HepG2 (cell line): ENCODE measurements at regions not wholly inside any gene's neighbourhood (a gene's known extent, or its start where the extent isn't known, plus 50 kb on each side); places are given as distances from the start of the nearest gene placed in this dataset.
"Not testable (repeated sequence)": the region's sequence is repeated elsewhere in the genome, so short reads cannot be mapped to it uniquely, and the experiment has no call there.

Experiments
- ATAC-seq: fragments of 200-7000 bp; cut with Tn5 transposase; 3 replicates; pipeline ENCODE4 v1.9.1; 2020; ENCODE audit warnings: mild to moderate bottlenecking, moderate library complexity
- BruUV-seq: library from RNA; stranded (reverse); fragments of 400-500 nt; replicated peaks from 2 replicates; lab custom pipeline; 2021; lab: Mats Ljungman, UMichigan
- CTCF ChIA-PET: fragments of 300-600 bp; formaldehyde crosslinking; extraction: SDS; loops from one replicate; lab custom pipeline; 2021; ENCODE audit warnings: low total read pairs, inconsistent platforms, low intra/inter-chr PET ratio; lab: Yijun Ruan, JAX
- POLR2A ChIA-PET: fragments of 350-600 bp; sonication (Branson Sonifier 250); formaldehyde crosslinking; loops from one replicate; lab custom pipeline; 2020; ENCODE audit warnings: antibody characterized with exemption, inconsistent platforms; lab: Yijun Ruan, JAX
- DNase-seq: peaks from one replicate; pipeline ENCODE4 v3.0.0-alpha.2; 2015; ENCODE audit warnings: low spot score
- FAIRE-seq: peaks from 3 replicates; lab custom pipeline; 2011; peaks lifted over from hg19 to GRCh38; lab: Jason Lieb, UNC
- H2AFZ ChIP-seq: one replicate; pipeline ENCODE4 v1.6.1; 2011; ENCODE audit warnings: low read length, inconsistent platforms
- H3K27ac ChIP-seq: fragments of 300-600 bp; 3 replicates; pipeline ENCODE4 v1.8.0; 2011; ENCODE audit warnings: mixed run types, mild to moderate bottlenecking, mixed read lengths, low read length, inconsistent platforms; ENCODE audit not compliant: insufficient read depth; ENCODE audit errors: extremely low read length
- H3K27me3 ChIP-seq, 2 experiments: fragments of 200-600 bp in 1 of 2; 2 replicates in 1 of 2; 3 replicates in 1 of 2; pipeline versions ENCODE4 v1.6.0 to v1.8.0; 2011; ENCODE audit warnings: low read length in 2 of 2, mild to moderate bottlenecking in 2 of 2, moderate library complexity in 2 of 2, inconsistent platforms in 1 of 2; ENCODE audit not compliant: insufficient read depth in 2 of 2, control insufficient read depth in 1 of 2
- H3K36me3 ChIP-seq, 2 experiments: fragments of 200-600 bp in 1 of 2; replicated peaks in 1 of 2; 2 replicates in 1 of 2; 3 replicates in 1 of 2; pipeline versions ENCODE4 v1.5.1 to v1.8.0; 2011; ENCODE audit warnings: low read length in 2 of 2, inconsistent platforms in 1 of 2; ENCODE audit not compliant: insufficient read depth in 2 of 2, control insufficient read depth in 1 of 2
- H3K4me1 ChIP-seq: 2 replicates; pipeline ENCODE4 v1.5.1; 2012; ENCODE audit warnings: low read length, inconsistent platforms; ENCODE audit not compliant: insufficient read depth
- H3K4me2 ChIP-seq: 2 replicates; pipeline ENCODE4 v1.6.0; 2011; ENCODE audit warnings: low read depth, low read length, inconsistent platforms
- H3K4me3 ChIP-seq, 3 experiments: fragments of 200-600 bp in 1 of 3; sonication (generic), shearing (Covaris generic) in 1 of 3; replicated peaks in 1 of 3; 2 replicates each; pipeline ENCODE4 v1.5.1; 2011 to 2016; ENCODE audit warnings: low read length in 3 of 3, inconsistent platforms in 2 of 3, low read depth in 2 of 3, mild to moderate bottlenecking in 2 of 3, control low read depth in 1 of 3, mixed read lengths in 1 of 3; ENCODE audit not compliant: insufficient read depth in 1 of 3
- H3K79me2 ChIP-seq: one replicate; pipeline ENCODE4 v1.6.1; 2011; ENCODE audit warnings: low read length, inconsistent platforms; ENCODE audit not compliant: insufficient read depth
- H3K9ac ChIP-seq: 2 replicates; pipeline ENCODE4 v1.6.0; 2011; ENCODE audit warnings: mild to moderate bottlenecking, low read depth, low read length, inconsistent platforms; ENCODE audit not compliant: insufficient read depth
- H3K9me3 ChIP-seq: 2 replicates; pipeline ENCODE4 v1.5.1; 2012; ENCODE audit warnings: mild to moderate bottlenecking, low read length
- H4K20me1 ChIP-seq: 2 replicates; pipeline ENCODE4 v1.6.0; 2011; ENCODE audit warnings: inconsistent platforms, mild to moderate bottlenecking, low read length, moderate library complexity; ENCODE audit not compliant: insufficient read depth
- CEBPB ChIP-seq: IDR thresholded peaks from 2 replicates; pipeline ENCODE4 v1.6.1; 2011; ENCODE audit warnings: low read depth, low read length, improper control_type of control experiment, borderline replicate concordance
- GATA4 ChIP-seq: sonication (generic); IDR thresholded peaks from 2 replicates; pipeline ENCODE4 v1.6.1; 2016; ENCODE audit warnings: antibody characterized with exemption, low read depth, borderline replicate concordance
- HOXA5 ChIP-seq: sonication (generic); formaldehyde crosslinking; IDR thresholded peaks from 2 replicates; pipeline ENCODE4 v1.4.0; 2020; ENCODE audit warnings: missing genetic modification reagents
- MAF1 ChIP-seq: sonication (generic); formaldehyde crosslinking; IDR thresholded peaks from 2 replicates; pipeline ENCODE4 v1.5.0; 2020; ENCODE audit warnings: missing genetic modification reagents, borderline replicate concordance
- MTA3 ChIP-seq: sonication (generic); formaldehyde crosslinking; IDR thresholded peaks from 2 replicates; pipeline ENCODE4 v1.4.0; 2020; ENCODE audit warnings: missing genetic modification reagents
- PHF20 ChIP-seq: sonication (generic); formaldehyde crosslinking; IDR thresholded peaks from 2 replicates; pipeline ENCODE4 v1.5.0; 2020; ENCODE audit warnings: mild to moderate bottlenecking, missing genetic modification reagents
- TBX3 ChIP-seq: fragments of 450-650 bp; IDR thresholded peaks from 2 replicates; pipeline ENCODE4 v1.6.1; 2017; ENCODE audit warnings: antibody characterized with exemption, mild to moderate bottlenecking, inconsistent platforms, borderline replicate concordance
- ZNF350 ChIP-seq: sonication (generic); formaldehyde crosslinking; IDR thresholded peaks from 2 replicates; pipeline ENCODE4 v1.4.0; 2020; ENCODE audit warnings: mild to moderate bottlenecking, low read depth, missing genetic modification reagents, borderline replicate concordance
- WGBS: methylation state at CpG from one replicate; pipeline ENCODE4 v1.1.6; 2017; ENCODE audit warnings: low lambda C conversion rate; 5-methylcytosine and 5-hydroxymethylcytosine counted together
- in situ Hi-C: cut with HindIII; loops from 2 replicates; pipeline ENCODE4 v1.10.0; 2017; ENCODE audit warnings: low pct_unique_long_range_greater_than_20kb; ENCODE audit not compliant: extremely low pct_ligation_motif_present
- intact Hi-C: fragments of 100-400 bp; cut with micrococcal nuclease; formaldehyde crosslinking; loops from one replicate; pipeline ENCODE4 v1.10.0; 2022; ENCODE audit not compliant: unreplicated experiment
- TF ChIP-seq, protein P1 (sequence below): sonication (generic); formaldehyde crosslinking; IDR thresholded peaks from 2 replicates; pipeline ENCODE4 v1.4.0; 2020; ENCODE audit warnings: missing genetic modification reagents
- TF ChIP-seq, protein P2 (sequence below), 2 experiments: fragments of 450-650 bp in 1 of 2; sonication (generic) in 1 of 2; formaldehyde crosslinking; IDR thresholded peaks; 2 replicates each; pipeline versions ENCODE4 v1.5.0 to v1.8.0; 2020 to 2022; ENCODE audit warnings: mild to moderate bottlenecking in 1 of 2, missing genetic modification reagents in 1 of 2
- TF ChIP-seq, protein P3 (sequence below): sonication (generic); formaldehyde crosslinking; IDR thresholded peaks from 2 replicates; pipeline ENCODE4; 2020; ENCODE audit warnings: missing genetic modification reagents, mild to moderate bottlenecking, borderline replicate concordance

DNA sequence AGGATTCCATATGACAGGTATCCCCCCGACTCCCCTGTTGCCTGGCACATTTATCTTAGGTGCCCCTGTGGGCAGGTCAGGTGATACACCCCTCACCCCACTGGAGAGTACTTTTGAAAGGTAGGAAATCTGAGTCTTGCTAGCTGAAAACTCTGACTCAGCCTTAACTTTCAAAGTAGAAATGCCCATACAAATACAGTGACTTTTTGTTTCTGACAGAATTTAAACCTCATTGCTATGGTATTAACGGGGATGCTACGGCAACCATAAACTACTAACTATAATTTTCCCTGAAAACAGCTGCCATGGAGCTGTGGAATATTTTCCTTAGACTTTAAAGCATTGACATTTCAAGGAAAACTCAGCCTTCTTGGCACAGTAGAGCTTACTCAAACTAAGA lies 536.0 kb downstream of the RFPL4B start (continued):
- TF ChIP-seq MTA3 (CRISPR knock-in tag) (no peak), PHF20 (CRISPR knock-in tag) (no peak), ZNF350 (CRISPR knock-in tag) (no peak)

DNA sequence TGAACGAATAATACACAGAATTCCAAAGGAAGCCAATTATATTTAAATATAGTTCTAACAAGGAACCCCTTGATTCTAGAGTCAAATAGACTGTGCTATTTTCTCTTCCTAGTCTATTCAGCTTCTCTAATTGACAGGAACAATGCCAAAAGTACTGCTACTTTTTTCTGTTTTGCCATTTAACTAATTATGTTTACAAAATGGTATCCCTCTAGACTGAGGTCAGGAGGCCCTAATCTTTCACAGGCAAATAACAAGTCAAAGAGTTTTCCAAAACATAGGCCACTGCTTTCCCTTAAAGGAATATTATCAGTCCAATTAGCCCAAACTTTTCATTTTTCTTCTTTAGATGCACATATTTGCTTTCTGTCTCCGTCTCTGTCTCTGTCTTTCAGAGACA lies 539.3 kb downstream of the RFPL4B start:
- H3K9me3 ChIP-seq = no peaks in the 10 kb centered on the region
- H3K27me3 ChIP-seq = no peaks in the 10 kb centered on the region; a peak in 1 of 5 replicates
- H3K4me2 ChIP-seq = no peak overlapping the region
- H3K36me3 ChIP-seq = no peaks in the 10 kb centered on the region
- no peak overlapping the region for H3K9ac ChIP-seq
- no peak for ATAC-seq
- H3K79me2 ChIP-seq = no peaks in the 10 kb centered on the region
- TF ChIP-seq HOXA5 (CRISPR knock-in tag) = no peak
- no peak for TF ChIP-seq CEBPB
- TF ChIP-seq GATA4 = no peak
- TF ChIP-seq, protein P1, sequence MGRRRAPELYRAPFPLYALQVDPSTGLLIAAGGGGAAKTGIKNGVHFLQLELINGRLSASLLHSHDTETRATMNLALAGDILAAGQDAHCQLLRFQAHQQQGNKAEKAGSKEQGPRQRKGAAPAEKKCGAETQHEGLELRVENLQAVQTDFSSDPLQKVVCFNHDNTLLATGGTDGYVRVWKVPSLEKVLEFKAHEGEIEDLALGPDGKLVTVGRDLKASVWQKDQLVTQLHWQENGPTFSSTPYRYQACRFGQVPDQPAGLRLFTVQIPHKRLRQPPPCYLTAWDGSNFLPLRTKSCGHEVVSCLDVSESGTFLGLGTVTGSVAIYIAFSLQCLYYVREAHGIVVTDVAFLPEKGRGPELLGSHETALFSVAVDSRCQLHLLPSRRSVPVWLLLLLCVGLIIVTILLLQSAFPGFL = no peak
- TF ChIP-seq, protein P2, sequence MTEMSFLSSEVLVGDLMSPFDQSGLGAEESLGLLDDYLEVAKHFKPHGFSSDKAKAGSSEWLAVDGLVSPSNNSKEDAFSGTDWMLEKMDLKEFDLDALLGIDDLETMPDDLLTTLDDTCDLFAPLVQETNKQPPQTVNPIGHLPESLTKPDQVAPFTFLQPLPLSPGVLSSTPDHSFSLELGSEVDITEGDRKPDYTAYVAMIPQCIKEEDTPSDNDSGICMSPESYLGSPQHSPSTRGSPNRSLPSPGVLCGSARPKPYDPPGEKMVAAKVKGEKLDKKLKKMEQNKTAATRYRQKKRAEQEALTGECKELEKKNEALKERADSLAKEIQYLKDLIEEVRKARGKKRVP (CRISPR knock-in tag; IDR thresholded peaks at IDR 0.05) = no peak
- TF ChIP-seq MAF1 (CRISPR knock-in tag) = no peak
- TF ChIP-seq, protein P3, sequence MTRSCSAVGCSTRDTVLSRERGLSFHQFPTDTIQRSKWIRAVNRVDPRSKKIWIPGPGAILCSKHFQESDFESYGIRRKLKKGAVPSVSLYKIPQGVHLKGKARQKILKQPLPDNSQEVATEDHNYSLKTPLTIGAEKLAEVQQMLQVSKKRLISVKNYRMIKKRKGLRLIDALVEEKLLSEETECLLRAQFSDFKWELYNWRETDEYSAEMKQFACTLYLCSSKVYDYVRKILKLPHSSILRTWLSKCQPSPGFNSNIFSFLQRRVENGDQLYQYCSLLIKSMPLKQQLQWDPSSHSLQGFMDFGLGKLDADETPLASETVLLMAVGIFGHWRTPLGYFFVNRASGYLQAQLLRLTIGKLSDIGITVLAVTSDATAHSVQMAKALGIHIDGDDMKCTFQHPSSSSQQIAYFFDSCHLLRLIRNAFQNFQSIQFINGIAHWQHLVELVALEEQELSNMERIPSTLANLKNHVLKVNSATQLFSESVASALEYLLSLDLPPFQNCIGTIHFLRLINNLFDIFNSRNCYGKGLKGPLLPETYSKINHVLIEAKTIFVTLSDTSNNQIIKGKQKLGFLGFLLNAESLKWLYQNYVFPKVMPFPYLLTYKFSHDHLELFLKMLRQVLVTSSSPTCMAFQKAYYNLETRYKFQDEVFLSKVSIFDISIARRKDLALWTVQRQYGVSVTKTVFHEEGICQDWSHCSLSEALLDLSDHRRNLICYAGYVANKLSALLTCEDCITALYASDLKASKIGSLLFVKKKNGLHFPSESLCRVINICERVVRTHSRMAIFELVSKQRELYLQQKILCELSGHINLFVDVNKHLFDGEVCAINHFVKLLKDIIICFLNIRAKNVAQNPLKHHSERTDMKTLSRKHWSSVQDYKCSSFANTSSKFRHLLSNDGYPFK (CRISPR knock-in tag) = no peak
- TF ChIP-seq TBX3 = no peak
- no peak for DNase-seq
- H4K20me1 ChIP-seq = no peaks in the 10 kb centered on the region
- WGBS = 46% methylated on average over 2 of the region's 2 CpGs
- FAIRE-seq = no peak
- in situ Hi-C loops = loop anchor here (10.0 kb wide), 1 partner anchor 1018 kb away; no protein-coding TSS in a partner anchor
- H3K27ac ChIP-seq = no peak overlapping the region
- CTCF ChIA-PET = no interaction called here
- no TSS peak for BruUV-seq
- intact Hi-C loops = no loop called here
- POLR2A ChIA-PET = no interaction called here
- no peaks in the 10 kb centered on the region for H3K4me1 ChIP-seq
- H2AFZ ChIP-seq = no peak overlapping the region
- no peak overlapping the region for H3K4me3 ChIP-seq

DNA sequence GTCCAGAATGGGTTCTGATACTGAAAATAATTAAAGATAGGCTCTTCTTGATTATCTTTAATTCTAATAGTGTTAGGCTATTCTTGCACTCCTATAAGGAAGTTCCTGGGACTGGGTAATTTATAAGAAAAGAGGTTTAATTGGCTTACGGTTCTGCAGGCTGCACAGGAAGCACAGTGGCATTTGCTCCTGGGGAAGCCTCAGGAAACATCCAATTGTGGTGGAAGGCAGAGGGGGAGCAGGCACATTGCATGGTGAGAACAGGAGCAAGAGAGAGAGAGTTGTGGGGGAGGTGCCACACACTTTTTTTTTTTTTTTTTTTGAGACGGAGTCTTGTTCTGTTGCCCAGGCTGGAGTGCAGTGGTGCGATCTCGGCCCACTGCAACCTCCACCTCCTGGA lies 540.3 kb downstream of the RFPL4B start:
- H3K27ac ChIP-seq, H4K20me1 ChIP-seq, H3K9me3 ChIP-seq, H3K27me3 ChIP-seq, H3K4me2 ChIP-seq, CTCF ChIA-PET, BruUV-seq, ATAC-seq, H3K4me3 ChIP-seq, FAIRE-seq, DNase-seq, H3K4me1 ChIP-seq, H2AFZ ChIP-seq, POLR2A ChIA-PET, H3K9ac ChIP-seq, intact Hi-C loops, H3K79me2 ChIP-seq, H3K36me3 ChIP-seq: not testable (repeated sequence)
- in situ Hi-C loops = loop anchor here (10.0 kb wide), 1 partner anchor 1017 kb away; no protein-coding TSS in a partner anchor
- WGBS = 75% methylated on average over 4 of the region's 4 CpGs
